IMR-90 (cell line): ENCODE measurements at regions not wholly inside any gene's neighbourhood (a gene's known extent, or its start where the extent isn't known, plus 50 kb on each side); places are given as distances from the start of the nearest gene placed in this dataset.

ENCODE experiments used
- ATAC-seq: fragments of 200-7000 bp; cut with Tn5 transposase; 2 replicates; pipeline ENCODE4 v1.9.1; 2020; ENCODE audit warnings: low read depth, mild to moderate bottlenecking, moderate library complexity
- BruUV-seq: library from RNA; stranded (reverse); fragments of 400-500 nt; replicated peaks from 2 replicates; lab custom pipeline; 2021; lab: Mats Ljungman, UMichigan
- CTCF ChIA-PET: fragments of 300-600 bp; formaldehyde crosslinking; extraction: SDS; loops from one replicate; lab custom pipeline; 2021; ENCODE audit warnings: antibody characterized with exemption; lab: Yijun Ruan, JAX
- POLR2A ChIA-PET: fragments of 300-600 bp; sonication (Branson Sonifier 250); formaldehyde crosslinking; loops from one replicate; lab custom pipeline; 2022; ENCODE audit warnings: antibody characterized with exemption; ENCODE audit not compliant: unreplicated experiment; lab: Charles Lee
- DNase-seq: peaks from one replicate; pipeline ENCODE4 v3.0.0; 2013
- H2AFZ ChIP-seq: replicated peaks from 2 replicates; pipeline ENCODE3; 2013; ENCODE audit warnings: low read length, mild to moderate bottlenecking; ENCODE audit not compliant: poor library complexity
- H2AK5ac ChIP-seq: 2 replicates; pipeline ENCODE4 v1.6.1; 2013; ENCODE audit warnings: low read depth, low read length, inconsistent platforms
- H2AK9ac ChIP-seq: replicated peaks from 2 replicates; pipeline ENCODE3; 2013; ENCODE audit warnings: mild to moderate bottlenecking, low read depth, low read length, moderate library complexity; ENCODE audit not compliant: poor library complexity
- H2BK120ac ChIP-seq: 2 replicates; pipeline ENCODE4 v1.6.1; 2013; ENCODE audit warnings: low read depth, low read length, inconsistent platforms
- H2BK15ac ChIP-seq: 3 replicates; pipeline ENCODE4 v1.6.1; 2013; ENCODE audit warnings: low read depth, low read length, inconsistent platforms
- H2BK20ac ChIP-seq: 2 replicates; pipeline ENCODE4 v1.6.1; 2013; ENCODE audit warnings: low read depth, mild to moderate bottlenecking, inconsistent platforms, low read length, moderate library complexity
- H2BK5ac ChIP-seq: 2 replicates; pipeline ENCODE4 v1.6.1; 2013; ENCODE audit warnings: mild to moderate bottlenecking, low read depth, low read length, inconsistent platforms; ENCODE audit not compliant: poor library complexity, severe bottlenecking
- H3K14ac ChIP-seq: replicated peaks from 2 replicates; pipeline ENCODE4 v1.6.1; 2013; ENCODE audit warnings: low read depth, low read length, inconsistent platforms
- H3K18ac ChIP-seq: 2 replicates; pipeline ENCODE4 v1.6.1; 2013; ENCODE audit warnings: low read depth, low read length, control low read depth
- H3K23ac ChIP-seq: 2 replicates; pipeline ENCODE4 v1.6.1; 2013; ENCODE audit warnings: low read depth, low read length, inconsistent platforms
- H3K27ac ChIP-seq: 2 replicates; pipeline ENCODE4 v1.5.1; 2013; ENCODE audit warnings: mild to moderate bottlenecking, control low read depth, low read length; ENCODE audit not compliant: insufficient read depth
- H3K27me3 ChIP-seq: 2 replicates; pipeline ENCODE4 v1.6.1; 2013; ENCODE audit warnings: low read length; ENCODE audit not compliant: control insufficient read depth, insufficient read depth
- H3K36me3 ChIP-seq: 2 replicates; pipeline ENCODE4 v1.6.1; 2013; ENCODE audit warnings: low read length, mixed read lengths; ENCODE audit not compliant: control insufficient read depth, insufficient read depth
- H3K4ac ChIP-seq: 2 replicates; pipeline ENCODE4 v1.6.1; 2013; ENCODE audit warnings: low read depth, low read length, inconsistent platforms
- H3K4me1 ChIP-seq: 2 replicates; pipeline ENCODE4 v1.6.1; 2013; ENCODE audit warnings: low read length, mixed read lengths; ENCODE audit not compliant: control insufficient read depth, insufficient read depth
- H3K4me2 ChIP-seq: 2 replicates; pipeline ENCODE4 v1.6.1; 2013; ENCODE audit warnings: low read depth, mild to moderate bottlenecking, control low read depth, low read length, moderate library complexity
- H3K4me3 ChIP-seq: 2 replicates; pipeline ENCODE4 v1.5.1; 2013; ENCODE audit warnings: low read depth, mild to moderate bottlenecking, control low read depth, low read length, moderate library complexity; ENCODE audit not compliant: insufficient read depth
- H3K56ac ChIP-seq: 2 replicates; pipeline ENCODE4 v1.6.1; 2013; ENCODE audit warnings: low read length, inconsistent platforms; ENCODE audit not compliant: insufficient read depth; ENCODE audit errors: extremely low read depth
- H3K79me1 ChIP-seq, 2 experiments: 2 replicates each; pipeline ENCODE4 v1.6.1; 2013; ENCODE audit warnings: low read length in 2 of 2, inconsistent platforms in 1 of 2, low read depth in 1 of 2
- H3K9ac ChIP-seq: 2 replicates; pipeline ENCODE4 v1.6.1; 2013; ENCODE audit warnings: low read depth, low read length, control low read depth
- H3K9me1 ChIP-seq: 2 replicates; pipeline ENCODE4 v1.6.1; 2013; ENCODE audit warnings: low read length, inconsistent platforms; ENCODE audit not compliant: insufficient read depth
- H3K9me3 ChIP-seq: 2 replicates; pipeline ENCODE4 v1.6.1; 2013; ENCODE audit warnings: low read length; ENCODE audit not compliant: control insufficient read depth, insufficient read depth
- H4K20me1 ChIP-seq: 2 replicates; pipeline ENCODE4 v1.6.1; 2013; ENCODE audit warnings: low read length, inconsistent platforms; ENCODE audit not compliant: insufficient read depth
- H4K5ac ChIP-seq: 2 replicates; pipeline ENCODE4 v1.6.1; 2013; ENCODE audit warnings: mild to moderate bottlenecking, low read depth, low read length, control low read depth
- H4K8ac ChIP-seq, 2 experiments: 2 replicates each; pipeline ENCODE4 v1.6.1; 2013; ENCODE audit warnings: low read depth in 2 of 2, low read length in 2 of 2, control low read depth in 1 of 2, inconsistent platforms in 1 of 2
- H4K91ac ChIP-seq: 2 replicates; pipeline ENCODE4 v1.6.1; 2013; ENCODE audit warnings: low read depth, low read length, inconsistent platforms; ENCODE audit not compliant: insufficient read depth
- BHLHE40 ChIP-seq: fragments of 150-350 bp; IDR thresholded peaks from 2 replicates; pipeline ENCODE4 v1.6.1; 2016; ENCODE audit warnings: mild to moderate bottlenecking, low read depth, low read length
- CEBPB ChIP-seq: IDR thresholded peaks from 2 replicates; pipeline ENCODE4 v1.6.1; 2012; ENCODE audit warnings: low read depth, low read length, improper control_type of control experiment
- ELK1 ChIP-seq: fragments of 150-350 bp; IDR thresholded peaks from 2 replicates; pipeline ENCODE4 v1.6.1; 2016; ENCODE audit warnings: low read depth, mild to moderate bottlenecking, low read length, moderate library complexity, borderline replicate concordance
- RAD21 ChIP-seq: IDR thresholded peaks from 2 replicates; pipeline ENCODE4 v1.6.1; 2012; ENCODE audit warnings: low read length, improper control_type of control experiment
- RCOR1 ChIP-seq: IDR thresholded peaks from 2 replicates; pipeline ENCODE4 v1.6.1; 2012; ENCODE audit warnings: mild to moderate bottlenecking, low read length, improper control_type of control experiment; ENCODE audit not compliant: insufficient replicate concordance
- RFX5 ChIP-seq: IDR thresholded peaks from 2 replicates; pipeline ENCODE4 v1.8.0; 2012; ENCODE audit warnings: low read depth, mild to moderate bottlenecking, low read length, moderate library complexity
- USF2 ChIP-seq: fragments of 150-350 bp; IDR thresholded peaks from 2 replicates; pipeline ENCODE4 v1.6.1; 2017; ENCODE audit warnings: mild to moderate bottlenecking, antibody characterized with exemption, low read length, low read depth
- WGBS, 2 experiments: methylation state at CpG; one replicate each; pipeline versions ENCODE4 v1.1.5 to v1.1.7; 2013; ENCODE audit warnings: missing lambda C conversion rate in 2 of 2; ENCODE audit not compliant: insufficient read length in 1 of 2; ENCODE audit errors: extremely low coverage in 2 of 2; 5-methylcytosine and 5-hydroxymethylcytosine counted together
- dilution Hi-C: fragments of 300-500 bp; cut with HindIII; formaldehyde crosslinking; loops from one replicate; pipeline ENCODE4 v1.14.3; 2018; ENCODE audit warnings: low sequenced_read_pairs; ENCODE audit not compliant: unreplicated experiment
- in situ Hi-C: fragments of 300-500 bp; cut with MboI; formaldehyde crosslinking; loops from 3 replicates; pipeline ENCODE4 v1.14.3; 2019; ENCODE audit warnings: low sequenced_read_pairs, inconsistent platforms, mixed read lengths
- intact Hi-C: fragments of 100-400 bp; cut with micrococcal nuclease; formaldehyde crosslinking; loops from 2 replicates; pipeline ENCODE4 v1.10.0; 2022

- H3K4me1 ChIP-seq: no peaks in the 10 kb centered on the region
- H2AFZ ChIP-seq: no peak overlapping the region
- WGBS, 2 experiments: no CpG with 5 or more reads among the region's 3 CpGs
- no peaks in the 10 kb centered on the region for H4K20me1 ChIP-seq
- no peaks in the 10 kb centered on the region for H3K79me1 ChIP-seq
- H3K9me1 ChIP-seq: no peaks in the 10 kb centered on the region
- ATAC-seq: no peak
- intact Hi-C loops (no loop called here), dilution Hi-C loops (no loop called here), in situ Hi-C loops (no loop called here)
- H4K91ac ChIP-seq: no peak overlapping the region
- no peak overlapping the region for H3K27ac ChIP-seq
- no peak overlapping the region for H3K23ac ChIP-seq
- no peak overlapping the region for H3K9ac ChIP-seq
- no peak overlapping the region for H2BK120ac ChIP-seq
- H3K18ac ChIP-seq: no peak overlapping the region
- H3K4ac ChIP-seq: no peak overlapping the region
- no peak overlapping the region for H3K14ac ChIP-seq
- H2AK5ac ChIP-seq: no peak overlapping the region
- H2BK5ac ChIP-seq: no peak overlapping the region
- ChIA-PET CTCF (interaction anchor here (1.1 kb wide), 1 partner anchor 97 kb away, joined by 3 read pairs; no protein-coding TSS in a partner anchor), POLR2A (no interaction called here)
- no peak overlapping the region for H2BK20ac ChIP-seq
- no peaks in the 10 kb centered on the region for H3K9me3 ChIP-seq
- no TSS peak for BruUV-seq
- no peaks in the 10 kb centered on the region for H3K36me3 ChIP-seq
- no peak overlapping the region for H4K5ac ChIP-seq
- TF ChIP-seq RAD21: no peak
- TF ChIP-seq RFX5: no peak
- TF ChIP-seq ELK1: no peak
- no peak for TF ChIP-seq RCOR1
- no peak for TF ChIP-seq USF2
- no peak for TF ChIP-seq CEBPB
- no peak for TF ChIP-seq BHLHE40
- no peak overlapping the region for H4K8ac ChIP-seq
- H3K27me3 ChIP-seq: peaks cover 4% of the 10 kb centered on the region; the same call in 1 of the 2 replicates
- no peak overlapping the region for H2BK15ac ChIP-seq
- H3K4me2 ChIP-seq: no peak overlapping the region
- H3K4me3 ChIP-seq: no peak overlapping the region
- no peak for DNase-seq
- no peak overlapping the region for H2AK9ac ChIP-seq
- H3K56ac ChIP-seq: no peak overlapping the region
These were observed 71.6 kb upstream of the ACP3 start for GRCh38 chr3:132245552-132246142.
